Upper lobe of left lung (tissue), 4 donors: ENCODE measurements at regions not wholly inside any gene's neighbourhood (a gene's known extent, or its start where the extent isn't known, plus 50 kb on each side); places are given as distances from the start of the nearest gene placed in this dataset.

Experiments used
- EP300 ChIP-seq, 4 donors: sonication (generic); formaldehyde crosslinking; IDR thresholded peaks; one replicate each; pipeline ENCODE4 v1.5.1; 2017; ENCODE audit warnings: antibody characterized with exemption in 4 of 4, control low read depth in 2 of 4
- POLR2A ChIP-seq, 4 donors: fragments of 450-650 bp; IDR thresholded peaks; one replicate each; pipeline ENCODE4 v1.5.1; 2016 to 2017; ENCODE audit warnings: antibody characterized with exemption in 4 of 4, mild to moderate bottlenecking in 2 of 4
- POLR2AphosphoS5 ChIP-seq, 2 donors: sonication (generic); formaldehyde crosslinking; IDR thresholded peaks; one replicate each; pipeline ENCODE4 v1.5.1; 2017; ENCODE audit warnings: antibody characterized with exemption in 2 of 2
- TF ChIP-seq, protein P1 (sequence below), 6 experiments: fragments of 450-650 bp in 4 of 6; fragments of 200-600 bp in 2 of 6; sonication (generic) in 2 of 6; IDR thresholded peaks; one replicate each; pipeline ENCODE4 v1.5.1; 2016 to 2019; ENCODE audit warnings: antibody characterized with exemption in 6 of 6

DNA sequence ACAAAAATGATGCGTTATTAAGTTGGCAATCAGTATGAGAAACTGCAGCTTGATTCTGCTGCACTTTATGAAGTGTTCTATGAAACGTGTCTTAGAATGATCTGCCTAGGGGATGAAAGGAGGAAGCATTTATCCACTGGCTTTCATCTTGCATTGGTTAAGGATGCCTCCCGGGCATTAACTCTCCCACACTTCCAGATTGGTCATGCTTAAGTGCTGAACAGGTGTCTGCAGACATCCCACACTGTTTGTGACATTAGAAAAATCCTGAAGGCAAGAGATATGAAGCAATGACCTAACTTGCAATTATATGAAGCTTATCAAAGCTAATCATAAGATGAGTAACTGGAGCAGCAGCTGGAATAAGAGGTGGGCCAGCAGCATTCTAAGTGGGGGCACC is 437.3 kb downstream of the NSUN3 start:
- TF ChIP-seq, protein P1, sequence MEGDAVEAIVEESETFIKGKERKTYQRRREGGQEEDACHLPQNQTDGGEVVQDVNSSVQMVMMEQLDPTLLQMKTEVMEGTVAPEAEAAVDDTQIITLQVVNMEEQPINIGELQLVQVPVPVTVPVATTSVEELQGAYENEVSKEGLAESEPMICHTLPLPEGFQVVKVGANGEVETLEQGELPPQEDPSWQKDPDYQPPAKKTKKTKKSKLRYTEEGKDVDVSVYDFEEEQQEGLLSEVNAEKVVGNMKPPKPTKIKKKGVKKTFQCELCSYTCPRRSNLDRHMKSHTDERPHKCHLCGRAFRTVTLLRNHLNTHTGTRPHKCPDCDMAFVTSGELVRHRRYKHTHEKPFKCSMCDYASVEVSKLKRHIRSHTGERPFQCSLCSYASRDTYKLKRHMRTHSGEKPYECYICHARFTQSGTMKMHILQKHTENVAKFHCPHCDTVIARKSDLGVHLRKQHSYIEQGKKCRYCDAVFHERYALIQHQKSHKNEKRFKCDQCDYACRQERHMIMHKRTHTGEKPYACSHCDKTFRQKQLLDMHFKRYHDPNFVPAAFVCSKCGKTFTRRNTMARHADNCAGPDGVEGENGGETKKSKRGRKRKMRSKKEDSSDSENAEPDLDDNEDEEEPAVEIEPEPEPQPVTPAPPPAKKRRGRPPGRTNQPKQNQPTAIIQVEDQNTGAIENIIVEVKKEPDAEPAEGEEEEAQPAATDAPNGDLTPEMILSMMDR (IDR thresholded peaks at IDR 0.05), result no peak
- TF ChIP-seq POLR2AphosphoS5 (IDR thresholded peaks at IDR 0.05), result no peak
- TF ChIP-seq POLR2A (IDR thresholded peaks at IDR 0.05), result no peak
- no peak for TF ChIP-seq EP300 (IDR thresholded peaks at IDR 0.05)
